GM18873 (cell line): ENCODE measurements at regions not wholly inside any gene's neighbourhood (a gene's known extent, or its start where the extent isn't known, plus 50 kb on each side); places are given as distances from the start of the nearest gene placed in this dataset.

ENCODE experiments used
- ATAC-seq: cut with Tn5 transposase; IDR thresholded peaks from one replicate; pipeline ENCODE4 v1.9.1; 2021; ENCODE audit warnings: mild to moderate bottlenecking, moderate library complexity, moderate number of reproducible peaks; ENCODE audit not compliant: unreplicated experiment, low FRiP score

GRCh38 chr1:87555366-87555765 is 226.7 kb downstream of the LMO4 start:
- ATAC-seq = no peak

GRCh38 chr1:87556326-87556725 is 227.6 kb downstream of the LMO4 start:
- no peak for ATAC-seq

GRCh38 chr1:87558921-87559320 is 230.2 kb downstream of the LMO4 start:
- no peak for ATAC-seq

GRCh38 chr1:87560137-87560536 is 231.5 kb downstream of the LMO4 start:
- ATAC-seq = no peak

GRCh38 chr1:87560601-87561360 is 232.1 kb downstream of the LMO4 start:
- ATAC-seq = no peak

- no peak for ATAC-seq
These were observed 234.5 kb downstream of the LMO4 start for GRCh38 chr1:87563211-87563610.

GRCh38 chr1:87565861-87566260 is 237.2 kb downstream of the LMO4 start:
- ATAC-seq = no peak

GRCh38 chr1:87568005-87568404 is 239.3 kb downstream of the LMO4 start:
- no peak for ATAC-seq

GRCh38 chr1:87568911-87569310 is 240.2 kb downstream of the LMO4 start:
- ATAC-seq = no peak

GRCh38 chr1:87572008-87572407 is 243.3 kb downstream of the LMO4 start:
- no peak for ATAC-seq

- no peak for ATAC-seq
These were observed 244.2 kb downstream of the LMO4 start for GRCh38 chr1:87572891-87573290.

- ATAC-seq = no peak
These were observed 246.8 kb downstream of the LMO4 start for GRCh38 chr1:87575528-87575927.

GRCh38 chr1:87578464-87578863 is 249.8 kb downstream of the LMO4 start:
- ATAC-seq = no peak

- ATAC-seq = no peak
These were observed 254.8 kb downstream of the LMO4 start for GRCh38 chr1:87583459-87583858.

- ATAC-seq = no peak
These were observed 255.9 kb downstream of the LMO4 start for GRCh38 chr1:87584586-87584985.

- no peak for ATAC-seq
These were observed 257.8 kb downstream of the LMO4 start for GRCh38 chr1:87586501-87586900.

GRCh38 chr1:87588495-87588894 is 259.8 kb downstream of the LMO4 start:
- ATAC-seq = peak; percentile 81

GRCh38 chr1:87591492-87591891 is 262.8 kb downstream of the LMO4 start:
- no peak for ATAC-seq

- peak; percentile 93 for ATAC-seq
These were observed 263.5 kb downstream of the LMO4 start for GRCh38 chr1:87592156-87592555.

GRCh38 chr1:87594736-87595383 is 266.2 kb downstream of the LMO4 start:
- ATAC-seq = no peak

GRCh38 chr1:87595384-87595781 is 266.7 kb downstream of the LMO4 start:
- ATAC-seq = no peak

- ATAC-seq = no peak
These were observed 269.7 kb downstream of the LMO4 start for GRCh38 chr1:87598429-87598828.
